GM21515 (cell line): ENCODE measurements at regions not wholly inside any gene's neighbourhood (a gene's known extent, or its start where the extent isn't known, plus 50 kb on each side); places are given as distances from the start of the nearest gene placed in this dataset.
"Not testable (repeated sequence)": the region's sequence is repeated elsewhere in the genome, so short reads cannot be mapped to it uniquely, and the experiment has no call there.

Source experiments
- ATAC-seq: cut with Tn5 transposase; IDR thresholded peaks from one replicate; pipeline ENCODE4 v1.9.1; 2021; ENCODE audit not compliant: unreplicated experiment

- no peak for ATAC-seq
Observed at GRCh38 chr7:19623676-19624075, 85.2 kb downstream of the POLR1F start.

GRCh38 chr7:19621740-19622139 lies 87.1 kb downstream of the POLR1F start:
- no peak for ATAC-seq

- ATAC-seq = no peak
Observed at GRCh38 chr7:19620470-19620869, 88.4 kb downstream of the POLR1F start.

- no peak for ATAC-seq
Observed at GRCh38 chr7:19619122-19619521, 89.7 kb downstream of the POLR1F start.

- no peak for ATAC-seq
Observed at GRCh38 chr7:19617901-19618300, 90.9 kb downstream of the POLR1F start.

- no peak for ATAC-seq
Observed at GRCh38 chr7:19610194-19610943, 98.5 kb downstream of the POLR1F start.

GRCh38 chr7:19589446-19589845 lies 119.4 kb downstream of the POLR1F start:
- ATAC-seq = no peak

- no peak for ATAC-seq
Observed at GRCh38 chr7:19587291-19587690, 121.5 kb downstream of the POLR1F start.

DNA sequence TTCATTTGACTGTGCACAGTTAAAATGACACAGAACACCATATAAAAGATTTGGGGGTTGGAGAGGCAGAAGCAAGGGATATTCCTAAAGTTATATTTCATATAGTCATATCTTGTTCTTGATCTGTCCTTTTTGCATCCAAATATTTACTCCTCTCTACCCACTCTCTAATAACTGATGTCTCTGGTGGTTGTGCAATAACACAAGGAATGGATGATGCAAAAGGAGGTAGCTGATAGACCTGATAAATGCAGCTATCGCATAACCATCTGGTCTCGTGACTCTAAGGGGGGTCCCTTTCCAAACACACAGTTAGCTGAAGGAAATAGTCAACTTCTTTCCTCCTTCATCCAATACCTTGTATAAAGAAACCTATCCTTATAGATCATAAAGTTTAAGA lies 123.1 kb downstream of the POLR1F start:
- no peak for ATAC-seq

DNA sequence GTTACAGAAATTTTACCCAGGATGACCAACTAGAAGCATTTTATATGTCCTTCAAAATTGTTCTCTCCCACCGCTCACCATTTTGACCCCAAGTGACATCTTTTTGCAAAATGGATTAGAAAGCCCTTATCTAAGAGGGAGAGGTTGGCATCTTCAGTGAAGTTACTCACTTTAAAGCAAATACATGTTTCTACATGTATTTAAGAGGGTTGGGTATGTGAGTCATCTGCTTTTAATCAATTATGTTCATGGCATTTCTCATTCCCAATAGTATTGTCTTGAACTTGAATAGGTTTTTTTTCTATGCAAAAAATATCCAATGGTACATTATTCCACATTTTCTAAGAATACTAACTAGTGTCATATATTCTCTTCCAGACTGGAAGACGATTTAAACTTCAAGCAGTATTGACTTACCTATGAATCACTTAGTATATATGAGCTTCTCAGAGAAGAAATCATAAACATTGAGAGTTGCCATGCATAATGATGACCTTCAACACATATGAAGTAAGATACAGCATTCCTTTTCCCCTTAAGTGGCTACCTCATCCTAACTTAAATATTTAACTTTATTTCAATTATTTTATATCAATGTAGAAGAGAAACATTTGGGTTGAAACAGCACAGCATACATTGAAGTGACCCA lies 132.8 kb downstream of the POLR1F start:
- no peak for ATAC-seq

DNA sequence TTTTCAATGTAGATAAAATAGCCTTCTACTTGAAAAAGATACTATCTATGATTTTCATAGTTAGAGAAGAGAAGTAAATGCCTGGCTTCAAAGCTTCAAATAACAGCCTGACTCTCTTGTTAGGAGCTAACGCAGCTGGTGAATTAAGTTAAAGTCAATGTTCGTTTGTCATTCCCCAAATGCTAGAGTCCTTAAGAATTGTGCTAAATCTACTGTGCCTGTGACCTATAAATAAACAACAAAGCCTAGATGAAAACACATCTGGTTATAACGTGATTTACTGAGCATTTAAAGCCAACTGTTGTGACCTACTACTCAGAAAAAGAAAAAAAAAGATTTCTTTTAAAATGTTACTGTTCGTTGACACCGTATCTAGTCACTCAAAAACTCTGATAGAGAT lies 134.7 kb downstream of the POLR1F start:
- ATAC-seq = no peak

DNA sequence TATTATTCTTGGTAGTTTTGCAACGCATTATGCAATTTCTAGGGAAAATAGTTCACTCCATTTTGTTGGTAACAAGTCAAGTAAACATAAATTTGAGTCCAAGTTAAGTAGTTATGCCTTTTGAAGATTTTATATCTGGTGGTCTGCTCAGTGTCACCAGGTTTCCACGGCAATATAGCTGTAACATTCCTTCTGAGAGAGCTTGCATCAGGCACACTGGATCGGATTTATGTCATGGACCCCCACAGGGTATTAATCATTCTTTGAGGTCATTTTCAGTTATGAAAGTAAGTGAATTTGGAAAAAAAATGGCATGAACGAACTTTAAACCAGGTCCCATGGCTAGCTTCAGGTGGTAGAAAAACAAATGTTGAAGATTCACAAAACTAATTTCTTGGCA lies 136.3 kb downstream of the POLR1F start:
- ATAC-seq = no peak

- no peak for ATAC-seq
Observed at GRCh38 chr7:19567011-19567410, 141.8 kb downstream of the POLR1F start.

- no peak for ATAC-seq
Observed at GRCh38 chr7:19565602-19566001, 143.2 kb downstream of the POLR1F start.

GRCh38 chr7:19561121-19561805 lies 147.6 kb downstream of the POLR1F start:
- no peak for ATAC-seq

DNA sequence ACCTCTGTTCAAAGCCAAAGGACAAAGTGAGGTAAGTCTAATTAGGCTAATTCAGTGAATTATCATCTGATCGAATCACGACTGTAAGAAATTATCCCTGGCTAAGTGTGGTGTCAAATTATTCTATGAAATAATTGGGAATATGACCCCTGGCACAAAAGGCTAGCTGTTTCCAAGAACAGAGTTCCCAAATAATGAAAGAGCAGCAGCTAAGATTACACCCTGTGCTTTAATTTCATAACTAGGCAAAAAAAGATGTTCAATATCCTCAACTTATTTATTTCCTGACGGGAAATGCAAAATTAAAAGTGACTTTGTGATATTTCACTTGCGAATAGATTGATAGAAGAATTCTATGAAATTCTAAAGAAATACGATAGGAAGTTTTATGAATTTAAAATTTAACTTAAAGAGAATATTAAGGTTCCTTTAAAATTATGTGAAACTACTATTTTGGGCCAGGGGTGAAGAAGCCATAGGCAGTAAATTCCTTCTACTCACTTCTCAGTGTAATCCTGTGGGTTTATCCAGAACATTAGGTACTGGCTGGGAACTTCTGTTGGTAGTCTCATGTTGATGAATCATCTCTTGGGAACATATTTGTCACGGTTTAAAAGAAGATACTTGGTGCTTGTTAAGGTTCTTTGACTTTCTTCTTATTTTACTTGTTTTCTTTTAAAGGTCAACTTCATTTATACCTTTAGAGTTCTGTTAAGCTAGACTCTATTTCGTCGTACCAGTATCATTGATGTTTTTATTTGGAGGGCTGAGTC lies 148.5 kb downstream of the POLR1F start:
- no peak for ATAC-seq

- no peak for ATAC-seq
Observed at GRCh38 chr7:19558527-19558926, 150.3 kb downstream of the POLR1F start.

GRCh38 chr7:19557726-19558465 lies 150.9 kb downstream of the POLR1F start:
- no peak for ATAC-seq

- no peak for ATAC-seq
Observed at GRCh38 chr7:19554581-19554980, 154.3 kb downstream of the POLR1F start.

DNA sequence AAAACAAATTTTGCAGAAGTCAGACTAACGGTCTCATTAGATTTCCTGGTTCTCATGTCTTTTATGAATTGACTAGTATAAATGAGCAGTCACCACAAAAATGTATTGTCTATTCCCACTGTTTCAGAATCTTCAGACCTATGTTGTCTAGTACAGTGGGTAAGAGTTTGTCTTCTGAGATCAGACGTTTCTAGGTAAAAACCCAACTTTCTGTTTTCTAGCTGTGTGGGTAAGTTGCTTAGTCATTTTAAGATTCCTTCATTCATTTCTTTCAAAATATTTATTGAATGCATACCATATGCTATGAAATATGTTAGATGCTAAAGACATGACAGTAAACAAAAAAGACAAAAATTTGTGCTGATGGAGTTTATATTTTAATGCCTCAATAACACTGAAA lies 156.3 kb downstream of the POLR1F start:
- no peak for ATAC-seq

GRCh38 chr7:19549246-19549645 lies 159.6 kb downstream of the POLR1F start:
- not testable (repeated sequence) for ATAC-seq
